Posterior vena cava (tissue), 2 donors: ENCODE measurements at regions not wholly inside any gene's neighbourhood (a gene's known extent, or its start where the extent isn't known, plus 50 kb on each side); places are given as distances from the start of the nearest gene placed in this dataset.
"Not testable (repeated sequence)": the region's sequence is repeated elsewhere in the genome, so short reads cannot be mapped to it uniquely, and the experiment has no call there.

Experiments
- DNase-seq: peaks from one replicate; pipeline ENCODE4 v3.0.0-alpha.2; 2020; ENCODE audit warnings: low spot score
- intact Hi-C, 2 donors: fragments of 100-400 bp; cut with DNase I; formaldehyde crosslinking; loops; one replicate each; pipeline versions ENCODE4 v1.14.1 to v1.14.2; 2022 to 2023
- donor health status: DM: yes; HTN: yes; CAD: no.
- donor health status: DM: yes; HTN: yes; CAD: no.

GRCh38 chr18:75879196-75879595 lies 451.7 kb upstream of the SMIM21 start:
- no peak for DNase-seq
- intact Hi-C loops: no loop called here

GRCh38 chr18:75875559-75875958 lies 448.1 kb upstream of the SMIM21 start:
- no peak for DNase-seq
- intact Hi-C loops: no loop called here

GRCh38 chr18:75874401-75875089 lies 447.0 kb upstream of the SMIM21 start:
- DNase-seq: no peak
- intact Hi-C loops: no loop called here

DNA sequence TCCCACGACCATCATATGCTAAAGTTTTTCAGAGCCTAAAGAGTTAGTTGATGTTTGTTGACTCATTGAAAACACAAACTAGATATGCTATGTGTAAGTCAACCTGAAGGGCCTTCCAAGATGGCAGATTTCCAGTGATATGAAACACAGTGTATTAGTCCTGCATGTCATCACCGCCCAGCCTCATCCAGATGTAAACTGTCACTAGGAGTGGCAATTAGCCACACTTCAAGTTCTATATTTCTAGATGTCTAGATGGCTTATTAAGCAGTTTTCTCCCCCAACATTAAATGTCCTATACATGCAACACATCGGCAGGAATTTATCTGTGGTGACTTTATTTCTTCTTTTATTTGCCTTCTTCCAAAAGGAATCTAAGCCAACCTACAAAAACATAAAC lies 444.1 kb upstream of the SMIM21 start:
- DNase-seq: no peak
- intact Hi-C loops: no loop called here

DNA sequence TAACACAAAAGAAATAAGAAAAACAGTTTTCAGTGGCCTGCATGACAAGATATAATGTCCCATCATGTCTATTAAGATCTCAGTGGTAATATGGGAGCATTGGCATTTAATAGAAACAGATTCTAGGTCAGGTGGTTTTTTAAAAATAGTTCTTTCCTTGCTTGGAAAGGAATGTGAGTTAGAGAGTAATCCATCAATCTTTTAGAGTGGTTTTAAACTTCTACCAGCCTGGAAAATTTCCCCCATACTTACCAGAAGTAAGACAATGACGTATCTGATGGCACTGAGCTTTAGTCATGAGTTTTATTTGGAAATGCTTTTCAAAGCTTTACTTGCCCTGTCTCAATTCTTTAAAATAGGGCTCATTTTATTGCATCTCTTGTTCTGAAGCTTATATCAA lies 441.7 kb upstream of the SMIM21 start:
- intact Hi-C loops: no loop called here

GRCh38 chr18:75868031-75868430 lies 440.5 kb upstream of the SMIM21 start:
- no peak for DNase-seq
- intact Hi-C loops: no loop called here

More for the DNA sequence above, 441.7 kb upstream of the SMIM21 start:
- no peak for DNase-seq

DNA sequence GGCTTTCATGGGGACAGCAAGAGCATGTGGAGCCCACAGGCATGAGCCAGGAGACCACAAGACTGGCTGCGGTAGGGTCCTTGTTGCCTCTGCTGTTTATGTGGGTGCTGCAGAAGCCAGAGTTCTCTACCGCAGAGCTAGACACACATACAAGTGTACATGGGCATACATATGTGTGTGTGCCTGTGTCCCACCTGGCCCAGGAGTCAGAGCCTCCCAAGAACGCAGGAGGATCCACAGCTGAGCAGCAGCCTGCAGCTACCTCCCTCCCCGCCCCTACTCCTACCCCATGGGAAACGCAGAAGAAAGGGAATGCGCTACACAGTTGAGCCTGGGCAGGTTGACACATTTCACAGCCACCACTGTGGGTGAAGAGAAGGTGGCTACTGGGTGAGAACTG lies 438.1 kb upstream of the SMIM21 start:
- no peak for DNase-seq
- intact Hi-C loops: no loop called here

GRCh38 chr18:75864816-75865215 lies 437.3 kb upstream of the SMIM21 start:
- intact Hi-C loops: no loop called here
- no peak for DNase-seq

DNA sequence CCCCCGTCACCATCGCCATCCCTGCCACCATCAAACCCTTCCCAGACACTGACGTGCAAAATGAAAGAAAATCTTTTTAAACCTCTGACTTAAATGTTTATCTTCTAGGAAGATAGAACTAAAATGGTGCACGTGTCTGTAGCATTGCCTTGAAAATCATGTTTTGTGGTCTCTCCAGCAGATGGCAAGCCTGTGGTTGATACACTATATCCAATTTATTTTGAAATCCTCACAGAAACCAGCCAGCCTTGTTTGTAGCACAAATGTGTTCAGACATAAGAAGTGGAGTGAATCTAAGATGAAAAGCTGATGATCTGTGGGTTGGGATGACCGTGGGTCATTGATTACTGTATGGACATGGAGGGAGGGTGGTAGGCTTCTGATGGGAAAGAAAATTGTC lies 436.2 kb upstream of the SMIM21 start:
- no peak for DNase-seq
- intact Hi-C loops: no loop called here

GRCh38 chr18:75862458-75862857 lies 435.0 kb upstream of the SMIM21 start:
- intact Hi-C loops: no loop called here
- no peak for DNase-seq

DNA sequence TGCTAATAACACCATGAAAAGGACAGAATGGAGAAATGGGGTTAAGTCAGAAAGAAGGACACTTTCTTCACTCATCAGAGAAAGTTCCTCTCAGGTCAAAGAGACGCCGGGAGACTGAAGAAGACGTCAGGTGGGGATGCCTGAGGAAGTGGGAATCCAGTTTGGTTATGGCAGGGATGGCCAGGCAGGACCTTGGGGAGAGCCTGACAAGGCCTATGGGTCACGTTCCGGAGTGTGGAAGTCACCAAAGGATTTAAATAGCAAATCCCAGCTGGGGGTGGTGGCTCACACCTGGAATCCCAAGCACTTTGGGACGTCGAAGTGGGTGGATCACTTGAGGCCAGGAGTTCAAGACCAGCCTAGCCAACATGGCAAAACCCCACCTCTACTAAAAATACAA lies 432.7 kb upstream of the SMIM21 start:
- intact Hi-C loops: no loop called here
- DNase-seq: no peak

DNA sequence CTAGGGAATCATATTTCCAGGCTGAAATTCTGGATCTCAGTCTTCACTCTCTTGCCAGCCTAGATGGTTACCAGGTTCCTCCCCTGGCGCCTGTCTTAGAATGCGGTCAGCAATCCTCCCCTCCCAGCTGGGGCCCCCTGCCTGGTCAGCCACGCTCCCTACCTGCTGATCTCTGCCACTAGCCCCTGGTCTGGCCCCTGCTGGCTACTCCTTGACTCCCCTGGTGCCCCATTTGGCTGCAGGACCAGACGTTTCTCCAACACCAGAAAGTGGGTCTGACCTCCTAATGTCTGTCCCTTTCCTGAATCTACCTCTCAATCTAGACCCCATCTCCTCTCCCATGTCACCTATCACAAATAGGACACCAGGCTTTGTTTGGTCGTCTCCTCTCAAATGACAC lies 432.0 kb upstream of the SMIM21 start:
- DNase-seq: no peak
- intact Hi-C loops: no loop called here

- DNase-seq: no peak
- intact Hi-C loops: no loop called here
These were observed 431.3 kb upstream of the SMIM21 start for GRCh38 chr18:75858754-75859153.

DNA sequence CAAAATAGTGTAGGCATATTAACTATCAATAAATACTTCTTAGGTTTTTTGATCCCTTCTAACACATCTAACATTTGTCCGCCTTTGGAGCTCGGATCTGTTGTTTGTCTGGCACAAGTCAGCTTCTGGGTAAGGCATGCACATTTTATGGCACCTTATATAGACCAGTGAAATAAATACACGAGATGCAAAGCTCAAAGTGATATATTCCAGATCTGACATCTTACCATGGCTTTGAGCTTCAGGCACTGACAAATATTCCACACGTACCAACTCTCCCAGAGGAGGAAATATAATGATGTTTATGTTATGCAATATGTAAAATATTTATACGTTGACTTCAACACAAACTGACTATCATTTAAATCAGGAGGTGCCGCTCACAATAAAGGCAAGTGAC lies 430.1 kb upstream of the SMIM21 start:
- no peak for DNase-seq
- intact Hi-C loops: no loop called here

DNA sequence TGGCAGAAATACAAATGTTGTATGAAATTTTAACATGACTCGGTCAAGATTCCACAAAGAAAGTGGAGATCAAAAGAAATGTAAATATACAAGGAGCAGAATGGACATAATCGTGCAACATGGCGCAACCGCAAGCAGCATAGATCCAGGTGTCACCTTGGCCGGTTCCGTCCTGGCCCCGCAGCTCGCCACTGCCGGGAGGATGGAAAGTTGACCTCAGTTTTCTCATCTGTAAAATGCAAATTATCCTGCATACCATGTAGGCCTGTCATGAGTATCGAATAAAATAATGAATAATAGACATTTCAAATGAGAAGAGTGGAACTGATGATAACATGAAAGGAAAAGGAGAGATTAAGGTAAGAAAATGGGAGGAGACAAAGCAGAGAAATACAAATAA lies 427.3 kb upstream of the SMIM21 start:
- intact Hi-C loops: no loop called here
- DNase-seq: no peak

DNA sequence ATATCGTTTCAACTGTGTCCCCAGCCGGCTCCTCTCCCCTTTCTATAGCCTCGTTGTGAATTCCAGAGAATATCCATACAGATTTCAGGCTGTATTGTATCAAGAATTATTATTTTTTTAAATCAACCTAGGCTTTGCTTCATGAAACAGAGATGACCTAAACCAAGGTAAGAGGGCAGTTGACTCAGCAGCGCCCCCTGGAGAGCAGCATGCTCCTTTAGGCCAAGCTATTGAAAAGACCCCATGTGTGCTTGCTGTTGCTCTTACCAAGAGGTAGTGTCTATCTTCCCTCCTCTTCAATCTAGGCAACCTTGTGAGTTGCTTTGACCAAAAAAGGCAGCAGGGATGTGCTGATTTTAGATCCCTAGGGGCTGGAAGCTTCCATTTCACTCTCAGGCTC lies 426.7 kb upstream of the SMIM21 start:
- no peak for DNase-seq
- intact Hi-C loops: no loop called here

- intact Hi-C loops: no loop called here
- no peak for DNase-seq
These were observed 418.8 kb upstream of the SMIM21 start for GRCh38 chr18:75846321-75846720.

DNA sequence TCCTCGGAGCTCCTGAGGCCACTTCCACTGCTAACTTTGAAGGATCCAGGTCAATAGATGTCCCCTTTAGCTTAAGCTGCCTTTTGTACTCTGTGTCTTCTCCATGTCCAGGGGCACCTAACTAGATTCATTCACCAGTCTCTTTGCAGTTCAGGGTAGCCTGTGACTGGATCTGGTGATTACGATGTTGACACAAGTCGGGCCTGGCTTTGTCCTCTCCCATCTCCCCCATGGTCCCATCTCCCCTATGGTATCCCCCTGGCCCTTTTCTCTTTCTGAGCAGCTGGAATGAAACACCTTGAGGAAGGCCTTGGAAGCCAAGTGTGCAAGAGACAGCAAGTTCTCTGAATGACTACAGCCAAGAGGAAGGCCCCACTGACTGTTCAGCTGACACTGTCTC lies 417.9 kb upstream of the SMIM21 start:
- no peak for DNase-seq

DNA sequence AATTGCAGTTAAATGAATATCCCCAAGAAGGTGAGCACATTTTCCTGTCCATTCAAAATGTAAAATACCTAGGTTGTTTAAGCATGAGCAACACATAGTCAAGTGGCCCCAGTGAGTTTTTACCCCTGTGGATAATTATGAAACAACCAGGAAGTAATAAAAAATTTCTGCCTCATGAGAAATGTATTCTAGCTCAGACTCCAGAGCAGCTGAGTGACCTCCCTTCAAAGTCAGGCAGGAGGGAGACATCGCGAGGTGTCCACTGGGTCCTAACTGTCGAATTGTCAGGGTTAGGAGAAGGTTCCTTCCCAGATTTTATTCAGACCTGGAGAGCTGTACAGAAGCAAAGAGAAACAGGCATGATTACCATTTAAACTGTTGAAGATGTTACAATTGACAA lies 416.6 kb upstream of the SMIM21 start:
- no peak for DNase-seq
- intact Hi-C loops: no loop called here

More for the DNA sequence above, 417.9 kb upstream of the SMIM21 start:
- intact Hi-C loops: no loop called here

- intact Hi-C loops: no loop called here
- no peak for DNase-seq
These were observed 412.6 kb upstream of the SMIM21 start for GRCh38 chr18:75840131-75840530.

GRCh38 chr18:75839686-75840085 lies 412.2 kb upstream of the SMIM21 start:
- intact Hi-C loops, DNase-seq: not testable (repeated sequence)

- no peak for DNase-seq
- intact Hi-C loops: no loop called here
These were observed 411.5 kb upstream of the SMIM21 start for GRCh38 chr18:75839041-75839440.
